ENCODE measurements at regions not wholly inside any gene's neighbourhood (a gene's known extent, or its start where the extent isn't known, plus 50 kb on each side); places are given as distances from the start of the nearest gene placed in this dataset.

DNA sequence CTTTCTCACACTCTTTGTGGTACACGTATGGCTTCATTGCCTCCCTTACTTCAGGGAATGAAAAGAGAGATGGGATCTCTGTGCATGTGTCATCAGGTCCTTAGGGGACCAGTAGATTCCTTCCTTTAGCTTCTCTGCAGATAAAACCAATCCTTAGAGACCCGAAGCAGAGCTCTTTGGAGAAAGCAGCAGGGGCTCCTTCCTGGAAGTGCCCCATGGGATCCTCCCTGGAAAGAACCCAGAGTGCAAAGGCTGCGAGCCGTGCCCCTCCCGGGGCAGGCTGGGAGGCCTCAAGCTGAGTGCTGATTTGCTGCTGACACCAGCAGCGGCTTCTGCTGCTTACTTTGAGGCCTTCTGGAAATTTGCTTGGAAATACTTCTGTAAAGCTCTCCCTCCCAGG is 328.6 kb upstream of the RGMA start:
- TF ChIP-seq, protein P1, sequence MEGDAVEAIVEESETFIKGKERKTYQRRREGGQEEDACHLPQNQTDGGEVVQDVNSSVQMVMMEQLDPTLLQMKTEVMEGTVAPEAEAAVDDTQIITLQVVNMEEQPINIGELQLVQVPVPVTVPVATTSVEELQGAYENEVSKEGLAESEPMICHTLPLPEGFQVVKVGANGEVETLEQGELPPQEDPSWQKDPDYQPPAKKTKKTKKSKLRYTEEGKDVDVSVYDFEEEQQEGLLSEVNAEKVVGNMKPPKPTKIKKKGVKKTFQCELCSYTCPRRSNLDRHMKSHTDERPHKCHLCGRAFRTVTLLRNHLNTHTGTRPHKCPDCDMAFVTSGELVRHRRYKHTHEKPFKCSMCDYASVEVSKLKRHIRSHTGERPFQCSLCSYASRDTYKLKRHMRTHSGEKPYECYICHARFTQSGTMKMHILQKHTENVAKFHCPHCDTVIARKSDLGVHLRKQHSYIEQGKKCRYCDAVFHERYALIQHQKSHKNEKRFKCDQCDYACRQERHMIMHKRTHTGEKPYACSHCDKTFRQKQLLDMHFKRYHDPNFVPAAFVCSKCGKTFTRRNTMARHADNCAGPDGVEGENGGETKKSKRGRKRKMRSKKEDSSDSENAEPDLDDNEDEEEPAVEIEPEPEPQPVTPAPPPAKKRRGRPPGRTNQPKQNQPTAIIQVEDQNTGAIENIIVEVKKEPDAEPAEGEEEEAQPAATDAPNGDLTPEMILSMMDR (IDR thresholded peaks at IDR 0.05) = no peak
- no peak for DNase-seq (ENCODE audit: low spot score)
- ATAC-seq (ENCODE audit: low FRiP score) = no peak

DNA sequence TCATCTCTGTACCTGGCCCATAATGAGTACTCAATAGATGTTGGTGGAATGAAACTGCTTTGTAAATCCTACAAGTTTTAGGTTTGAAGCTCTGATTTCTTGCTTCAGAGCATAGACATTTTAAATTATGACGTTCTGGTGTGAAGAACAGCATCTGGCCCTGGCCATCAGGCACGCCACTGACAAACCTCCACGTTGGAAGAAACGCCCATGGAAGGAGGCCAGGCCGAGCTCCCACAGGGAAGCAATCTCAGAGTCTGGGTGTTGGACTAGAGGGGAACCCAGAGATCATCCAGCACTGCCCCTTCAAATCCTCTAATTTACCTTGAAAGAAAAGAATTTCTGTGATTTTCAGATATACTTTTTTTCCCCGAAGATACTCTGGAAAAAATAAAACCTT is 328.1 kb upstream of the RGMA start:
- no peak for ATAC-seq (ENCODE audit: low FRiP score)
- no peak for DNase-seq (ENCODE audit: low spot score)
- TF ChIP-seq, protein P1 (IDR thresholded peaks at IDR 0.05) = no peak

DNA sequence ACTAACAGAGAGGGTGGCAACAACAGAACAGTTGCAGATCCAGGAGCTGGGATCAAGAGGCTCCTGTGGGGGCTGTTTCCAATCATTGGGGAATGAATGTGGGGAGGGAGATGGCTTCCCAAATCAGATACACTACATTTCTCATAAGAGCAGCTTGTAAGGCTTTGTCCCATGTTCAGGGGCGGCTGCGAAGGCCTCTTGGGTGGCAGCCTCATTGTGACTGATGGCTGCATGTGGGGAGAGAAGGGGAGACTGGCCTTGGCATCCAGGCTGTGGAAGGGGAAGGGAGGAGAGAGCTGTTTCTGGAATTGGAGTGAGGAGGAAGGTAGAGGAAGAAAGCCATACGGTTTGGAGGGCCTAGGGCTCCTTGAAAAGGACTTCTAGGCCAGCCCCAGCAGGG is 326.6 kb upstream of the RGMA start:
- TF ChIP-seq, protein P1 (IDR thresholded peaks at IDR 0.05) = no peak
- ATAC-seq (ENCODE audit: low FRiP score) = no peak
- no peak for DNase-seq (ENCODE audit: low spot score)

DNA sequence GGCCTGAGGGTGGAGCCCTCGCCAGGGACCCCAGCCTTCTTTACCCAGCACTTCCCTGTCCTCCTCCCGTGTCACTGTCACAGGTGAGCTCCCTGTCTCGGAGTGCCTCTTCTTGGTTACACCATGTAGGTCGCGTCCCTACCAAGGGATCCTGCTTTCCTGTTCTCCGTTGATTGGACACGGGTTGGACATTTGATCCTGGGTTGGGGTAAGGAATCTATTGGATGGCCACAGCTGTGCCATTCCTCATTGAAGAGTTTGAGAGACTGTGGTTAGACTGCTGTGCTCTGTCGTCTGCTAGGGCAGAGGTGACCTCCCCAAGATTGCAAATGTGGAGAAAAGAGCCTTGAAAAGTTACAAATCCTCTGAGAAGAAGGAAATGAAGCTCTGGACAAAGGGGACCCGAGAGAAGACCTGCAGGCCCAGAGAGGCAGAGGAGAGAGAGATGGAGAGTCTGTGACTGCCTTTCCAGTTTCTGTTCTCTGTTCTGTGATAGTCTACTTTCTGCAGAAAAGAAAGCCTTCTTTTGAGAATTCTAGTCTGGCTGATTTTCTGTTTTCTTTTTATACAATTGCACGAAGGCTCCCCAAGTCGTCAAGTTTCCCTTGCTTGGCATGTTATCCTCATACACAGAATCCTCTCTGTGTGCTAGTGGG is 325.7 kb upstream of the RGMA start:
- DNase-seq (ENCODE audit: low spot score) = no peak
- TF ChIP-seq, protein P1 (IDR thresholded peaks at IDR 0.05) = no peak
- ATAC-seq (ENCODE audit: low FRiP score) = no peak

DNA sequence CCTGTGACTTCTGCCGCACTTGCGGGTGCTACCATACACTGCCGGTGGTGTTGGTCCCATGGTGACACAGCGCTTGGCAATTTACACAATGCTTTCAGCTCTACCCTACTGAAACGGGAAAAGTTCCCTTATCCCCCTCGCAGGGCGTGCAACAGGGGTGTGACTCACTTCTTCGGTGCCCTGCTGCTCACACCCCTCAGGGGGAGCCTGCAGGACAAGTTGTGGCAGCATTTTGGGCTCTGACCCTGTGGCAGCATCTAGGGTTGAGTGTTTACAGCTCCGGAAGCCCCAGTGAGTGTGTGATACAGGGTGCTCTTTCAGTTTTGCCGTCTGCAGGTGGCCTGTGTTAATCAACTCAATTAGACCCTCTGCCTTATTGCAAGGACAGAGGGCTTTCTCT is 324.7 kb upstream of the RGMA start:
- TF ChIP-seq, protein P1 (IDR thresholded peaks at IDR 0.05) = no peak
- ATAC-seq (ENCODE audit: low FRiP score) (no peak), DNase-seq (ENCODE audit: low spot score) (no peak)

DNA sequence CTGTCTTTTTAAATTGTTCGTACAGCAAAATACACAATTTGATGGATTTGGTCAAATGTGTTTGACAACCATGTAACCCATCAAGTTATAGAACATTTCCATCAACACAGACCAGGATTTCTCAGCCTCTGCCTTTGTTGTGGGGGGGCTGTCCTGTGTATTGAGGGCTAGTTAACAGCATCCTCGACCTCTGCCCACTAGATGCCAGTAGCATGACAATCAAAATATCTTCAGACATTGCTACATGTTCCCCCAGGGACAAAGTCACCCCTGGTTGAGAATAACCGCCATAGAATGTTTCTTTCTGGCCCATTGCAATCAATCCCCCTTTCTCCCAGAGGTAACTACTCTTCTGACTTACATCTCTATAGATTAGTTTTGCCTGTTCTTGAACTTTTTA is 310.1 kb upstream of the RGMA start:
- TF ChIP-seq, protein P1 (IDR thresholded peaks at IDR 0.05) = no peak
- DNase-seq (ENCODE audit: low spot score) (no peak), ATAC-seq (ENCODE audit: low FRiP score) (no peak)

DNA sequence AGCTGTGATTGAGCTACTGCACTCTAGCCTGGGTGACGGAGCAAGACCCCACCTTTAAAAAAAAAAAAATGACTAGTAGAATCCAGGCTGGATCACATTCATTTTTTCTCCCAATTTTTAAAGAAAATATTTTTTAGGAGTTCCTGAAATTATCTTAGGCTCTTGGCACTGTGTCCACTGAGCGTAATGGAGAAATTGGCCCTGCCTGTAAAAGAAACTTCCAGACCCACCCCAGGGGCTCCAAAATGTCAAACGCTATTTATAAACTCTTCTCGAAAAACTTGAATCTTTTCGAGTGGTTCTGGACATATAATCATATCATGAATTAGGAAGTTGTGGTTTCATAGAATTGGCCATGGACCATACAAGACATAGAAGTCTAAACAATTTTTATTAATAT is 300.2 kb upstream of the RGMA start:
- ATAC-seq (ENCODE audit: low FRiP score) (no peak), DNase-seq (ENCODE audit: low spot score) (no peak)
- TF ChIP-seq, protein P1 (IDR thresholded peaks at IDR 0.05) = no peak
